ENCODE measurements at regions not wholly inside any gene's neighbourhood (a gene's known extent, or its start where the extent isn't known, plus 50 kb on each side); places are given as distances from the start of the nearest gene placed in this dataset.

DNA sequence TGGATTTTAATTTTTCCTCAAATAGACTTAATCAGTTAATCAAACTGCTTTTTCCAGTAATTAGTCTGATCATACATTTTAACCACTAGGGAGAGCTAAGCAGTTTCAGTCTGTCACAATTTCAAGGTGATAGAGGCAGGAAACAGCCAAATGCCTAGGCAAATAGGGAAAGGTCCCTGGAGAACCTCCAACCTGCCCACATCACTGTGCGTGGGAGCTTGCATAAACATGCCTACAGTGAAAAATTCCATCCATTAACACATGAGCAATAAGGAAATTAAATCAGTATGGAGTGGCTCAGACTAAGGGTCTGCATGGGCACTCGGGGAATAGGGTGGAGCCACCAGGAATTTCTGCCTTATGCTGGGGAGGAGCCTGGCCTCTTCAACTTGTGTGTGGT lies 74.6 kb downstream of the AASDHPPT start:
- TF ChIP-seq, protein P1, sequence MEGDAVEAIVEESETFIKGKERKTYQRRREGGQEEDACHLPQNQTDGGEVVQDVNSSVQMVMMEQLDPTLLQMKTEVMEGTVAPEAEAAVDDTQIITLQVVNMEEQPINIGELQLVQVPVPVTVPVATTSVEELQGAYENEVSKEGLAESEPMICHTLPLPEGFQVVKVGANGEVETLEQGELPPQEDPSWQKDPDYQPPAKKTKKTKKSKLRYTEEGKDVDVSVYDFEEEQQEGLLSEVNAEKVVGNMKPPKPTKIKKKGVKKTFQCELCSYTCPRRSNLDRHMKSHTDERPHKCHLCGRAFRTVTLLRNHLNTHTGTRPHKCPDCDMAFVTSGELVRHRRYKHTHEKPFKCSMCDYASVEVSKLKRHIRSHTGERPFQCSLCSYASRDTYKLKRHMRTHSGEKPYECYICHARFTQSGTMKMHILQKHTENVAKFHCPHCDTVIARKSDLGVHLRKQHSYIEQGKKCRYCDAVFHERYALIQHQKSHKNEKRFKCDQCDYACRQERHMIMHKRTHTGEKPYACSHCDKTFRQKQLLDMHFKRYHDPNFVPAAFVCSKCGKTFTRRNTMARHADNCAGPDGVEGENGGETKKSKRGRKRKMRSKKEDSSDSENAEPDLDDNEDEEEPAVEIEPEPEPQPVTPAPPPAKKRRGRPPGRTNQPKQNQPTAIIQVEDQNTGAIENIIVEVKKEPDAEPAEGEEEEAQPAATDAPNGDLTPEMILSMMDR (conservative IDR thresholded peaks at IDR 0.05): peak; percentile 44
- no peak overlapping the region for H3K4ac ChIP-seq (ENCODE audit: low read depth, low read length)
- no peak overlapping the region for H2AFZ ChIP-seq (ENCODE audit: low read length)
- no peaks in the 10 kb centered on the region for H3K4me1 ChIP-seq (ENCODE audit: insufficient read depth, low read length)
- no peak overlapping the region for H2BK15ac ChIP-seq (ENCODE audit: low read depth, low read length)
- Mint-ChIP-seq H3K4me1 (peaks cover 7% of the 10 kb centered on the region in 2 experiments; a peak in 3 of 4 replicates), H3K36me3 (ENCODE audit: insufficient read depth in 1 of 3, low read depth in 3 of 3) (peaks cover 2 to 14% (median 4%) of the 10 kb centered on the region in 3 experiments; a peak in 5 of 7 replicates), H3K27ac (peak overlapping the region in 1 of 3 experiments; percentile 62; a peak in 1 of 7 replicates), H3K9me3 (peaks cover 8 to 14% of the 10 kb centered on the region in 2 experiments), H3K4me3 (no peak overlapping the region), H3K27me3 (ENCODE audit: low read depth) (no peaks in the 10 kb centered on the region)
- no peak overlapping the region for H2BK20ac ChIP-seq (ENCODE audit: low read depth, low read length, poor library complexity, severe bottlenecking)
- H3K14ac ChIP-seq (ENCODE audit: insufficient read depth, low read length): no peak overlapping the region
- no peak overlapping the region for H4K8ac ChIP-seq (replicated peaks; ENCODE audit: insufficient read length, low read depth, low read length)
- no peak overlapping the region for H4K91ac ChIP-seq (ENCODE audit: insufficient read length, low read depth, low read length)
- H3K23ac ChIP-seq (ENCODE audit: insufficient read length, low read depth, low read length): no peak overlapping the region
- peaks cover 7% of the 10 kb centered on the region for H3K9me3 ChIP-seq (ENCODE audit: control insufficient read depth, low read depth, low read length)
- no CpG with 5 or more reads among the region's 2 CpGs for WGBS (ENCODE audit: extremely low coverage, insufficient read length, low lambda C conversion rate)
- no peaks in the 10 kb centered on the region for H3K27me3 ChIP-seq (ENCODE audit: insufficient read depth, low read length)
- no peaks in the 10 kb centered on the region for H3K23me2 ChIP-seq (ENCODE audit: insufficient read length, low read depth, low read length, poor library complexity, severe bottlenecking)
- H3K79me1 ChIP-seq (ENCODE audit: insufficient read depth, low read depth, low read length, poor library complexity, severe bottlenecking): no peaks in the 10 kb centered on the region
- H3K9ac ChIP-seq (ENCODE audit: extremely low read depth, insufficient read length, low read length): no peak overlapping the region
- no peak overlapping the region for H2BK12ac ChIP-seq (ENCODE audit: insufficient read length, low read depth, low read length)
- no peak overlapping the region for H3K27ac ChIP-seq (ENCODE audit: insufficient read length, low read depth, low read length)
- no peak overlapping the region for H3K56ac ChIP-seq (ENCODE audit: insufficient read length, low read depth, low read length)
- H4K20me1 ChIP-seq (ENCODE audit: control insufficient read depth, insufficient read depth, insufficient read length): no peaks in the 10 kb centered on the region
- DNase-seq: peak; percentile 31
- no peak overlapping the region for H2AK5ac ChIP-seq (ENCODE audit: insufficient read length, low read length)
- no peaks in the 10 kb centered on the region for H3K79me2 ChIP-seq (ENCODE audit: insufficient read depth, low read length)
- H3T11ph ChIP-seq (ENCODE audit: low read length): no peak overlapping the region
- H3K18ac ChIP-seq (ENCODE audit: insufficient read length, low read depth, low read length): no peak overlapping the region
- H4K5ac ChIP-seq (ENCODE audit: insufficient read length, low read depth, low read length): no peak overlapping the region
- no peak overlapping the region for H3K4me2 ChIP-seq (ENCODE audit: insufficient read depth, insufficient read length, low read length)
- no peak overlapping the region for H2BK120ac ChIP-seq (ENCODE audit: low read depth, low read length, poor library complexity, severe bottlenecking)
- no peak overlapping the region for H2BK5ac ChIP-seq (ENCODE audit: insufficient read length, low read length)

Data from H9 (cell line).